Cardiac septum (tissue), 1 donor: ENCODE measurements at regions not wholly inside any gene's neighbourhood (a gene's known extent, or its start where the extent isn't known, plus 50 kb on each side); places are given as distances from the start of the nearest gene placed in this dataset.

Experiments
- DNase-seq: peaks from one replicate; pipeline ENCODE4 v3.0.0-alpha.2; 2020; ENCODE audit warnings: low spot score
- intact Hi-C: fragments of 100-400 bp; cut with DNase I; formaldehyde crosslinking; loops from one replicate; pipeline ENCODE4 v1.14.0; 2022
- donor health status: DM: no; HTN: no; CAD: no.

DNA sequence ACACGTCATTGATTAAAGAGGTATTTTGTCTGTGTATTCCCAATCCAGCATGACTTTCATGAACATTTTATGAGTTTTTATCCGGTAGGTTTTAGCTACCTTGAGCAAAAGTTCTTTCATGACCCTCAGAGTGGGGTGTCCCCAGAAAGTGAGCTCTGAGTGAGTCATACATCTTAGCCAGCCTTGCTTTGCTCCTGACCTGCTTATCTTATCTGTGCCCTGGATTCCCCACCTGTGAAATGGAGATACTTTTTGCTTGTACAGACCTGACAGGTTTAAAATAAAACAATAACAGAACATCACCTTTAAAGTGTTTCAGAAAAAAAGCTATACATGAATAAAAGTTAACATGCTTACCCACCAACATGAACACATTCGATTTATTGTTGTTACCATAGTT, 202.8 kb upstream of the SOX5 start:
- DNase-seq, result no peak
- intact Hi-C loops, result no loop called here

DNA sequence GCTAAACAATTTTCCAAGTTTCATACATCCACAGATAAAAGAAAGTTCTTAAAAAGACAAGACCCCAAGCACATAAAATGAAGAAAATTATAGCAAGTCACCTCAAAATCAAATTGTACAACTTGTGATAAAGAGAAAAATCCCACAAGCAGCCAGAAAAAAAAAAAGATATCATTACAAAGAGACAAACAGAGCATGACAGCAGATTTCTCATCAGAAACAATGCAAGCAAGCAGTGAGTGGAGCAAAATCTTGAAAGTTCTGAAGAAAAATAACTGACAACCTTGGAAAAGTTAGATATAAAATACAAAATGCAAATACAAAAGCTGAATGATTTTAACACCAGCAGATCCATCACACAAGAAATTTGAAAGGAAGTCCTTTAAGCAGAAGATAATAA, 194.5 kb upstream of the SOX5 start:
- intact Hi-C loops, result no loop called here
- DNase-seq, result no peak

DNA sequence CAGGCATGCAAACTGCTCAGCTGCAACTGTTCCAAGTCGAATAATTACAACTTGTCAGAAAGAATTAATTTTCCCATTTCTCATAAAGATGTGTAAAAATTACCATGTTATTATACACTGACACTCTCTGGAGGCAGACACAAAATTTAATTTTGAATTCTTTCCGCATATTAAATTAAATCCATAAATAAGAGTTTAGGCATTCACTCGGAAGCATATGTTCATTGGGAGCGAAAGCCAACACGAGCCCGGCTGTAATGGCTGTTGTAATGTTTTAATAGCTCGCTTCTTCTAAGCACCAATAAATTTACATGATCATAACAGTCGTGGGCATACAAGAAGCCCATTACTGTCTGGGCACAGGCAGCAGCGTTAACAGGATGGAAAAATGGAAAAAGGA, 189.6 kb upstream of the SOX5 start:
- intact Hi-C loops, result no loop called here
- DNase-seq, result no peak

DNA sequence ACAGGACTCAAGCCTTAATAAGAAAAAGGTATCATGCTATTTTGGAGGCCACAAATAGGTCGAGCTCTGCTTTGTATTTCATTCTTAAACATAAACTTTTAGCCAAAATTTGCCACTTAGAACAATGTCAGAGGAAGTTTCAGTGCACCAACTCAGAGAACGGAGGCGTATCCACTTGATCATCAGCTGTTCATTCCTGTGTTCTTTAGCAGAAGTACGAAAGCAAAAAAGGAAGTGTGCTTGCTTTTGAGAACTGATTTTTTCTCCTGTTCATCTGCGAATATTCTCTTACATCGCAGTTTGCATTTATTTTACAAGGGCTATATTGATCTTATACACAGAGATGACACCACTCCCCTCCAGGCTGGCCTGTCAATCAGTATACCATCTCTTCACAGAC, 188.6 kb upstream of the SOX5 start:
- no peak for DNase-seq
- intact Hi-C loops, result no loop called here

DNA sequence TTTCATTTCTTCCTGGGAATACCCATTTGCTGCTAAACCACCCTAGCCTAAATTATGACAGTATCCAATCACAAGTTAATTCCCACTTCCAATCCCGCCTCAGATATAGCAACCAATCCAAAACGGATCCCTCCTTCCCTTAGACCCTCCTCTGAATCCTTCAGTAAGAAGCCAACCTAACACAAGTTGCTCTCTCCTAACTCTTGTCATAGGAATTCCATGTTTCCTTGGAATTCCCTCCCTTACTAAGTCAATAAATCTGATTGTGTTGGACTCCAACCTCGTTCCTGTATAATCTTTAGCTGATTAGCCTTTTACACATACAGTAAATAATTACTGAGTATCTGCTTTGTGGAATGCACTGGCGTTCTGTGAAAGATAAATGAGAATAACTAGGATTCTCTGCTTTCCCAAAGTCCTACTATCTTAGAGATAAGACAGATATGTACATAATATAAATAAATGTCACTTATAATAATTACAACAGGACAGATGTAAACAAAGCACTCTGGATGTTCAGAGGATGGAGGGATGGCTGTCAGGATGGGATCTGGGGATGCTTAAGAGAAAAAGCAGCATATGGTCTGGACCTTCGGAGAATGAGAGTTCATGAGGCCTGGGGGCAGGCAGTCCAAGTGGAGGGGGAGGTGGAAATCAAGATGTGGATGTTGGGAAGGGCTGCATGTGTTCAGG, 185.8 kb upstream of the SOX5 start:
- no peak for DNase-seq
- intact Hi-C loops, result no loop called here

DNA sequence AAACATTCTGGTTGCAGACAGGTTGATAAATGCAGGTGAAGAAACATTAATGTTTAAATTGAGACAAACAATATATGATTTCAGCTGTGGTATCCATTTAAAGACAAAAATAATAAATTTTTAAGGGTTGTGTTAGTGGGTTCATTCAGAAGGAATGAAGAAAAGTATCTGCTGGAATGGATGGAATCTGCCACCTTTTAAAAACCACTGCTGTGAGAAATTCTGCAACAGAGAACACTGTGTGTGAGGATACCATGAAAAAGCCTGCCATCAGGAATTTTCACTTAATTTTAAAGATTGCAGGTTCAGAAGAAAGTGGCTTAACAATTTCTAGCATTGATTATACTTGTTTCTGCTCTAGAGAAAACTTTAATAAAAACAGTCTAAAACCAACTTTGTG, 184.6 kb upstream of the SOX5 start:
- no peak for DNase-seq

DNA sequence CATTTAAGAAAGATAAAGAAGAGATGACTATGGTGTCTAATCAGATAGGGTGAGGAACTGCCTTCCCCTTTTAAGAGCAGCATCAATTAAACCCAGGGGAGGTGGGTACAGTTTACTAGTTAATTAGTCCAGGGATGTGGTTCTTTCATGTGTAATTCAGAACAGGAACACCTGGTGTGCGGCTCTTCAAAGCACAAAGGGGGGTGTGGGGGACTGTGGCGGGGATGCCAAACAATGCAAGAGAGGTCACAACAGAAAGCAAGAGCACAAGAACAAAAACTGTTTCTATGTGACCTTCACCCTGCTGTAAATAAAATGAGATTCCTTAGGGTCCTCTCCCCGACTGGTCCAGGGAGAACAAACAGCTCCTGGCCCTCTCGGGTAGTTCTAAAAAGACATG, 183.9 kb upstream of the SOX5 start:
- no peak for DNase-seq
- intact Hi-C loops, result no loop called here

More for the DNA sequence above, 184.6 kb upstream of the SOX5 start:
- intact Hi-C loops, result no loop called here

DNA sequence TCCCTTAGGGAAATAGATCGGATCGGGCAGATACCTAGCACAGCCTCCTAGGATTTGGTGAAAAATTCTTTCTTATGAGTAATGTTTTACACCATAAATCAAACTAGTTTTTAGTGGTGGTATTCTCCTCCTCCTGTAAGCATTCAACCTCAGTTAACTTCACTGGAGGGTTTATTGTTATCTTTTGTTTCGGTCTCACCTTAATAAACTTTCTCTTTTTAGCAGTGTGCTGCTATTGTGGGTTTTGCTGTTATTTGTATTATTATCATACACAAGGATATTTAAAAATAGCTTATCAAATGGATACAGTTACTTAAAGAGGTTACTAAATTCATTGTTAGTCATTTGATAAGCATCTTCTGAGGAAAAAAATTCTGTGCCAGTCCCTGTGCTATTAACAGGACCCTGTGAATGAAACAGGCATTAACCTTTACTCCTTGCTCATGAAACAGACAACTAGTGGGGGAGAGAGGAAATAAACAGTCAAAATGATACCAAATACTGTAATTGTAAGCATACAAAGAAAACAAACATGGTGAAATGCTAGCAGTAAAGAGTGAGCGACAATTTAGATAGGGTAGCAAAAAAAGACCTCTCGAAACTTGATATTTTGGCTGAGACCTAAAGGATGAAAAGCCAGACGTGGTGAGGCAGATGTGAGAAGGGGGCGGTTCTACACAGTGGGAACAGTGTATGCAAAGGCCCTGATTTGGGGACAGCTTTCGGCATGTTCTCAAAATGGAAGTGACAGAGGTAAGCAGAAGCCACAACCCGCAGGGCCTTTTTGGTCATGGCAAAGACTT, 178.7 kb upstream of the SOX5 start:
- no peak for DNase-seq
- intact Hi-C loops, result no loop called here

DNA sequence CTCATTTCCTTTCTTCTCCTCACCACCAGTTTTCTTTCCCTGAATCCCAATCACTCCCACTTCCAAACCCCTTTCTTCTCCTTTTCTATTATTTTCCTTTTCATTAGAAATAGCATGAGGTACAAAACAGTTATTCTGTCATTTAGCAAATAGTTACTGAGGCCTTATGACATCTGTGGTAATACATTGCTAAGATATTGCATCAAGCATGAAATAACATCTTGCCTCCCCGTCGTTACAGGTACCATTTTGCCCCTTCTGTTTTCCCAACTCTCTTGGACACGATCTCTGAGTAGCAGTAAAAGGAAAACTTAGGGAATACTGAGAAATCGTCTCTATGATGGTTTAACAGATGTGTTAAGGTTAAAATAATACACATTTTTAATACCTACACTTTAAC, 175.8 kb upstream of the SOX5 start:
- intact Hi-C loops, result no loop called here
- no peak for DNase-seq

DNA sequence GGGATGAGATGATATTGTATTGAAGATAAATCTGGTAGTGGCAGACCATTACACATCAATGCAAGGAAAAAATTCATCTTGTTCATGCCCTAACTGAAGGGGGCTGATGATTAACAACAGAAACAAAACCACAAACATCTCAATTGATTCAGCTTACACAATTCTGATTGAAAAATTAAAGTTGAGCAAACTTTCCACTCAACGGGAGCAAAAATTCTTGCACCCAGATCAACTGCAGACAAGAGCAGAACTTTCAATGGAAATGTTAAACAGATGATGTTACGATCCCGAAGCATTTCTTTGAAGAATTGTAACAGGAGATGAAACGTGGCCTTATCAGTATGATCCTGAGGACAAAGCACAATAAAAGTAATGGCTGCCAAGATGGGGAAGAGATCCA, 172.4 kb upstream of the SOX5 start:
- DNase-seq, result no peak
- intact Hi-C loops, result no loop called here

DNA sequence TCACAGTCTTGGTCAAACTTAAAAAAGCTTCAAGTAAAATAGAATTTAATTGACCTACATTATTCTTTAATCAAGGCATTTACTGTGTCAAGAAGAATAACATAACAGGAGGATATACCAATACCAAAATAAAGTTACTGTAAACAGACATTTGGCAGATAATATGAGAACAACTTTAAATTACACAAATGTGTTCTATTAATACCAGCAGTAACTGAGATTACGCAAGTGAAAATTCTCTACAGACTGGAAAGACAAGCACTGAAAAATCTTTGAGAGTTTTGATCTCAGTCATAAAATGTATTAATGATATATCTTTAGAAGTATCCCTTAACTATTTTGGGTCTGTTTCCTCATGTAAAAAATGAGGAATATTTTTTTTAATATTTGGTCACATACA, 169.2 kb upstream of the SOX5 start:
- intact Hi-C loops, result no loop called here

DNA sequence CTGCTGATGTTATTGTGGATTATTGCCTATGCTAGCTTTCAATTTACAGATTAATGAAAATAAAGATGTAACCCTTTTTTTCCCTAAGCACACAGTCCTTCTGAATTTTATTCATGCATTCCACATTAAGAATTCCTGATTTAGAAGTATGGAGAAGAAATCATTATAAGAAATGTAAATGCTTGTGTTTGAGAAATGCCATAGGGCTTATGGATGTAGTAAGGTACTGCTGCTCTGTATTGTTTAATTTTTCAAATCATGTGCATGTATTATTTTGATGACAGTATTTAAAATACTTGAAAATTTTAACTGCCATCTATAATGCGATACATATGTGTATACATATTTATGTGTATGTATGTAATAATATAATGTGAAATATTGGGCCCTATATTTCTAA, 167.1 kb upstream of the SOX5 start:
- DNase-seq, result no peak
- intact Hi-C loops, result no loop called here

More for the DNA sequence above, 169.2 kb upstream of the SOX5 start:
- DNase-seq, result no peak

DNA sequence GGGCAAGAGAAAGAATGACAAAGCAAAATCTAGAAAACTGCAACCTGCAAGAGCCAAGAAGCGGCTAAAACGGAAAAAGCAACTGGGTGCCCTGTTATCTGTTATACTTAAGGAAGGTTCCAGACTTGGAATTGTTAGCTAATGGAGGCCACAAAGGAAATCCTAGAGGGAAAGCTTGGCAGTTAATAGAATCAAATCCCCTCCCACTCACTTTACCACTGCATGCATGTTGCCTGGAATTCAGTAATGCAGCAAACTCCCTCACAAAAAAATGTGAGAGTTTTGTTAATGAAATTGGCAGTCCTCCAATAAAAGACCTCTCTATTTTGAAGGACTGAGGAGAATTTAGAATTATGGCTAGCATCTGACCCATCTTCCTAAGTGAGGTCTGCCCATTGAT, 164.2 kb upstream of the SOX5 start:
- no peak for DNase-seq
- intact Hi-C loops, result no loop called here

DNA sequence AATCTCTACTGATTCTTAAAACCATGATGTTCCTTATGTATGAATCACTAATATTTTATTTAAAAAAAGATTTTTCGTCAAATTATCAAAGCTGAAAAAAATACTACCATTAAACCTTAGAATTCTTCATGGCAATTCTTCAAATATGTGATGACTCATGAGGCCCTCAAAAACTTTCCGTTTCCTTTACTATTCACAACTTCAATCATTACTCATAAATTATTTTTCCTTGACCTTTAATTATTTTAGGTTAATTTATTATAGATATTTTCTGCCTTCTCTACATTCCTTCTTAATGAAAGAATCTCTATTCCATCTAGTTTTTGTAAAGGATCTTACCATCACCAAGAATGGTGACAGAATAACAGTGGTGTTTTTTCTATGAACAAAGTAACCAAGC, 162.1 kb upstream of the SOX5 start:
- intact Hi-C loops, result no loop called here

DNA sequence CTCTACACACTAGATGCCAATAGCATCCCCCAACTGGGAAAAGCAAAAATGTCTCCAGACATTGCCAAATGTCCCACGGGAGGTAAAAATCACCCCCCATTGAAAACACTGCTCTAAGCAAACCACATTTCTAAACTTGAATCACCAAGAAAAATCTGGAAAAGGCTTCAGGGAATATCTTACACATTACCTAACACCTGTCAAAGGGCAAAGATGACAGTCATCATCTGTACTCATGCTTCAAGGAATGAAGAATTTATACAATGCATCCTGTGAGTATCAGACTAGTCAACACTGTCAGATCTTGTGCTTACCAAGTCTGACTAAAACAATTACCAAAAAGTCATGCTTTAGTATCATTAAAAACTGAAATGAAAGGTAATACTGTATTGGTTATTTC, 161.6 kb upstream of the SOX5 start:
- intact Hi-C loops, result no loop called here
- no peak for DNase-seq

More for the DNA sequence above, 162.1 kb upstream of the SOX5 start:
- no peak for DNase-seq

DNA sequence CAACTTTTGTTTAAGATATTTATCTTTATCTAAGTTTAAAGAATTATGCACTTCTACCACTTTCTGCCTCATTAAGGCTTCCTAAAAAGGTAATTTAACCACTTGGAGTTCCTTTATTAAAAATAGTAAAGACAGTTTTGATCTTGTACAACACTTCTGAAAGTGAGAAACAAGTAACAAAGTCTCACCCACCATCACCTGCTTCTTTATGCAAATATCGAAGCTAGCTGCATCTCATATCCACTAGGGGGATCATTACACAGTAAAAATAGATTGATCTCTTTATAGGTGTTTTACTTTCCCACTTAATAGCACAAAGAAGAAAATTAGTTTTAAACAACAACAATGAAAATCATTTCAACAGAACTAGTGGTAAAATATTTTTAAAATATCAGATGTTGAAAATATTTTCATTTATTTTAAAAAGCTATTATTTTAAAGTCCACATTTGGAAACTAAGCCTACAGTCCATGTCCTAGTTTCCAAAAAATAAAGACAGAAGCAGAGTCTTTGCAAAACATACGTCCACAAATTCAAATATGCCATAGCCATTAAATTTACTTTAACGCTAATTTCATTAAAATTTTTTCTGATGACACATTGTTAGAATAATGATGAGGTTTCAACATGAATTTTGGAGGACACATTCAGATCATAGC, 160.0 kb upstream of the SOX5 start:
- DNase-seq, result no peak
- intact Hi-C loops, result no loop called here

DNA sequence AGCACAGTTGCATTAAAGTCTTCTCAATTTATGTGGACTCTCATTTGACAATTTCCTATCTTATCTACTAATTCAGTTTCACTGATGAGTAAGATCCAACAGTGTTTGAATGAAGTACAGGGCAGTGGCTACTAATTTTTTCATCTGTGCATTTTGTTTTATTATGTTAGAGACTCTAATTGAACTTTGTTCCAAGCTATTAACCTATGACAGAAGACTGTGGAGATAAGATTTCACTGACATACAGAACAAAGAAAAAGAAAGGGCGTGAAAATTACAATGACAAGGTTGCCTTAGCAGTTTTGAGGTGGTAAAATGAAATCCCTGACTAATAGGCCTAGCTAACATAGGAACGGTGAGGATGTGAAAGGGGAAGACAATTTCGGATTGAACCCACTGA, 153.2 kb upstream of the SOX5 start:
- intact Hi-C loops, result loop anchor here (5.0 kb wide), 1 partner anchor 200 kb away; no protein-coding TSS in a partner anchor
- DNase-seq, result no peak

DNA sequence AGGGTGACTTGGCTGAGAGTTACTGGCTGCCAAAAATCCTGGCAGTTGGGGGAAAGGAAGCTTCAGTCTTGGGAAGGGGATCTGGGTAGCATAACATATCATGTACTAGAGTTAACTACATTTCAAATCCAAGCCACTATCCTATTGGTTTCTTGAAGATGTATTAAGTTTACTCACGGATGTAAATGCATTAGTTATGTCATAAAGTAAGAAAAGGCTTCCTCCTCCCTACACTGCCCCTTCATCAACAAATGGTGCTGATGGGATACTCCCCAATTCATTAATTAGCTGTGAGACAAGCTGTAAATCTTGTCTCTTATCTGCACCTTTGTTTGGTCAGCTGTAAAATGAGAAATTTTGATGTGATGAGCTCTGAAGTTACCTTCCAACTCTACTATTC, 150.1 kb upstream of the SOX5 start:
- intact Hi-C loops, result no loop called here
- DNase-seq, result no peak

DNA sequence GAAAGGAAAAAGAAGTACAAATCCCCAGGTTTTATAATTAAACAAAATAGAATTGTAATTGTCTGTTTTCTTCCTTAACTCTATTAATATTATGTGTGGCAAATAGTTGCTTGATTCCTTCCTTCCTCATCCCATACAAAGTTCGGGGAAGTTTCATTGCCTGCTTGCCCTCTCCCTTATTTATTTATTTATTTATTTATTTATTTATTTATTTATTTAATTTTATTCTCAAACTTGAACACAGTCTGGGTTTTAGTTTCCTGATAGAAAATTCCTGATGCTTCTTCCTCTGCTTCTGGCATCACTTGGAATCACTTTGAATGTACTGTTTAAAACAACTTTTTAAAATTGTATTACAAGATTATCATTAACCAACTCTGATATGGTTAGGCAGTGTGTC, 145.8 kb upstream of the SOX5 start:
- DNase-seq, result no peak

DNA sequence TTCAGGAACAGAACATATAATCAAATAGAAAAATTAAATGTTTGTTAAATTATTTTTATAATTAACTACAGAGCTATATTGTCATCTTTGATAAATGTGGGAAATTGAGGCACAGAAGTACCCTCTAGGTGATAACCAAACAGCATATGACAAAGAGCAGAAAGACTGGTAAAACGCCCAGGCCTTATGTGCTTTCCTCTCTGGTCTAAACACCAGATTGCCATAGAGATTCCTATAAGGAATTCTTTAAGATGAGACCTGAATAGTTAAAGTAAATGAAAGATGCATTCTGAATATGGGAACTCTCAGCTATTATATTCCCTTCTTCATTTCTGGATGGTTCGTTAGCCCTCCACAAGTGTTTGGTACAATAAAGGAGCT, 140.0 kb upstream of the SOX5 start:
- DNase-seq, result no peak
- intact Hi-C loops, result no loop called here

More for the DNA sequence above, 145.8 kb upstream of the SOX5 start:
- intact Hi-C loops, result no loop called here
